Astrocyte of the spinal cord (primary cell): ENCODE measurements at regions not wholly inside any gene's neighbourhood (a gene's known extent, or its start where the extent isn't known, plus 50 kb on each side); places are given as distances from the start of the nearest gene placed in this dataset.
A peak's percentile ranks its signal among the peaks of the same experiment; 100 is the strongest.

Experiments used
- DNase-seq: peaks from one replicate; pipeline ENCODE4 v3.0.0; 2011; ENCODE audit warnings: low read depth, low spot score
- H3K4me3 ChIP-seq: 2 replicates; pipeline ENCODE4 v1.5.1; 2011; ENCODE audit warnings: low read depth, mild to moderate bottlenecking, low read length, moderate library complexity
- in situ Hi-C: cut with HindIII; loops from 2 replicates; pipeline ENCODE4 v1.10.0; 2017; ENCODE audit warnings: low sequenced_read_pairs
- TF ChIP-seq, protein P1 (sequence below): IDR thresholded peaks from 2 replicates; pipeline ENCODE4 v1.5.1; 2012; ENCODE audit warnings: low read depth, mild to moderate bottlenecking, low read length, inconsistent platforms

DNA sequence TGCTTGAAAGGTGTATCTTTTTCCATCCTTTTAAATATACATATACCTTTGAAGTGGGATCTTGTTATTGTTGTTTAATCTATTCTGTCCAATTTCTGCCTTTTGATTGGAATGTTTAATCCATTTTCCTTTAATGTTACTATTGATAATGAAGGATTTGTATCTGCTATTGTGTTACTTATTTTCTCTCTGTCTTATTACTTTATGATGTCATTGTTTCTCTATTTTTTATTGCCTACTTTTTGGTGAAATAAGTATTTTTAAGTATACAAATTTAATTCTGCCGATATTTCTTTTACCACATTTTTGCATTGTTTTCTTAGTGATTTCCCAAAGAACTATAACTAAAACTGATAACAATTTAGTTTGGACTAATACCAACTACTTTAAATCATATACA lies 121.8 kb downstream of the RASSF9 start:
- TF ChIP-seq, protein P1, sequence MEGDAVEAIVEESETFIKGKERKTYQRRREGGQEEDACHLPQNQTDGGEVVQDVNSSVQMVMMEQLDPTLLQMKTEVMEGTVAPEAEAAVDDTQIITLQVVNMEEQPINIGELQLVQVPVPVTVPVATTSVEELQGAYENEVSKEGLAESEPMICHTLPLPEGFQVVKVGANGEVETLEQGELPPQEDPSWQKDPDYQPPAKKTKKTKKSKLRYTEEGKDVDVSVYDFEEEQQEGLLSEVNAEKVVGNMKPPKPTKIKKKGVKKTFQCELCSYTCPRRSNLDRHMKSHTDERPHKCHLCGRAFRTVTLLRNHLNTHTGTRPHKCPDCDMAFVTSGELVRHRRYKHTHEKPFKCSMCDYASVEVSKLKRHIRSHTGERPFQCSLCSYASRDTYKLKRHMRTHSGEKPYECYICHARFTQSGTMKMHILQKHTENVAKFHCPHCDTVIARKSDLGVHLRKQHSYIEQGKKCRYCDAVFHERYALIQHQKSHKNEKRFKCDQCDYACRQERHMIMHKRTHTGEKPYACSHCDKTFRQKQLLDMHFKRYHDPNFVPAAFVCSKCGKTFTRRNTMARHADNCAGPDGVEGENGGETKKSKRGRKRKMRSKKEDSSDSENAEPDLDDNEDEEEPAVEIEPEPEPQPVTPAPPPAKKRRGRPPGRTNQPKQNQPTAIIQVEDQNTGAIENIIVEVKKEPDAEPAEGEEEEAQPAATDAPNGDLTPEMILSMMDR = no peak
- DNase-seq = no peak
- H3K4me3 ChIP-seq = no peak overlapping the region
- in situ Hi-C loops = no loop called here

- in situ Hi-C loops = no loop called here
- H3K4me3 ChIP-seq = no peak overlapping the region
- TF ChIP-seq, protein P1 = no peak
- no peak for DNase-seq
Measured at GRCh38 chr12:85720308-85721033, 115.7 kb downstream of the RASSF9 start.

DNA sequence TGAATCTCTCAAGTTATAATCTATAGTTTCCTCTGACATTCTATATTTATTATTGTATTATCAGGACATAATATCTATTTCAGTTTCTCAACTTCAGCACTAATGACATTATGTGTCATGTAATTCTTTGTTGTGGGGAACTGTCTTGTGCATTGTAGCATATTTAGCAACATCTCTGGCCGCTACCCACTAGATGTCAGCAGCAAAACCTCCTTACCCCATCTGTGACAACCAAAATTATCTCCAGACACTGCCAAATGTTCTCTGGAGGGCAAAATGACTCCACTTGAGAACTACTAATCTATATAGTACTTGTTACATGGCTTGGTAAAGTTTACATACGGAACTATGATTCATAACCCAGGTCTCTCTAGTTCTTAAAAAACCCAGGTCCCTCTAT lies 110.2 kb downstream of the RASSF9 start:
- in situ Hi-C loops = no loop called here
- no peak overlapping the region for H3K4me3 ChIP-seq
- no peak for DNase-seq
- TF ChIP-seq, protein P1 = no peak

DNA sequence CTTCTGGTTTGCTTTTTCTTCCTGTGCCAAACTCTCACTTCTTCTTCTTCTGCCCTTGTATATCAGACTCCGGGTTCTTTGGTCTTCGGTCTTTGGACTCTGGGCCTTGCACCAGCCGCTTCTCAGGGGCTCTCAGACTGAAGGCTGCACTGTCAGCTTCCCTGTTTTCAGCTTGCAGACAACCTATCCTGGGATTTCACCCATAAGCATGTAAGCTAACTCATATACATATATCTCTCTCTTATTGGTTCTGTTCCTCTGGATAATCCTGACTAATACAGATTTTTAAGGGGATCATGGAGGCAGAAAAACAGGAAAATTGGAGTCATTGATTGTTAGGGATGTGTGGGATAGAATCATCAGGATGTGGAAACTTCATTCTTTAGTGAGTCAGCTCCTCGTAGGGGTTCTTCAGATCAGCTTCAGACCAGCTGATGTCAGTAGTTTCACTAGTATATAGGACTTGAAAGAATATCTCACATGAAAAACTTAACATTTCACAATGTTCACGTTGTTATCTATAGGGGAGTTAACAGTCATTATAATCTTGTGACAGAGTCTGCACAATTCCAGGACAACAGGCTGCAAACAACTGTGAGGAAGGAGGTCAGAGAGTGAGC lies 102.9 kb downstream of the RASSF9 start:
- DNase-seq = peak; percentile 43

GRCh38 chr12:85733984-85734383 lies 102.2 kb downstream of the RASSF9 start:
- TF ChIP-seq, protein P1 = no peak
- peak; percentile 3 for DNase-seq
- H3K4me3 ChIP-seq = no peak overlapping the region
- in situ Hi-C loops = no loop called here

More for the DNA sequence above, 102.9 kb downstream of the RASSF9 start:
- H3K4me3 ChIP-seq = no peak overlapping the region
- in situ Hi-C loops = no loop called here
- TF ChIP-seq, protein P1 = no peak

DNA sequence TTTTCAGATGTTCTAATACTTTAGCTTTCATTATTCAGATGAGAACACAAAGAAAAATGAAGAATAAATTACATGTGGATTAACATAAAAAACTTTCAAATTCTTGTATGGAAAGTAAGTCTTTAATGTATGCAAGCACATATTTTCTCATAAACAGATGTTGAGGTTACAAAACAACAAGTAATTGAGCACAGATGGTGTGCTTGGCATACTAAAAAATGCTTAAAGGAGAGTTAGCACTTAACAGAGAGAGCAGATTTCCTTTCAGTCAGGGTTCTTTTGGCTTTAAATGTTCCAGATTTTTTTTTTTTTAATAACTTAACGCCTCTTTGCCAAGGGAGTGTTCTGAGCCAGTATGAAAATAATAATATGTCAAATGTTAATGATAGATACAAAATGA lies 96.0 kb downstream of the RASSF9 start:
- in situ Hi-C loops = no loop called here
- H3K4me3 ChIP-seq = no peak overlapping the region
- TF ChIP-seq, protein P1 = no peak
- DNase-seq = no peak
